Endothelial cell of umbilical vein (primary cell): ENCODE measurements at regions not wholly inside any gene's neighbourhood (a gene's known extent, or its start where the extent isn't known, plus 50 kb on each side); places are given as distances from the start of the nearest gene placed in this dataset.

Experiments used
- BruUV-seq: library from RNA; stranded (reverse); fragments of 400-500 nt; replicated peaks from 2 replicates; lab custom pipeline; 2021; lab: Mats Ljungman, UMichigan
- CTCF ChIA-PET: fragments of 300-600, 350-600 bp; sonication (Branson Sonifier 250); formaldehyde crosslinking; loops from one replicate; lab custom pipeline; 2021; ENCODE audit warnings: antibody characterized with exemption, inconsistent platforms; lab: Charles Lee
- POLR2A ChIA-PET: fragments of 300-600, 350-600 bp; sonication (Branson Sonifier 250); formaldehyde crosslinking; loops from one replicate; lab custom pipeline; 2021; ENCODE audit warnings: antibody characterized with exemption, inconsistent platforms; lab: Charles Lee
- DNase-seq: peaks from one replicate; pipeline ENCODE4 v3.0.0-alpha.2; 2011; ENCODE audit warnings: low read depth, low spot score
- FAIRE-seq: peaks from 2 replicates; lab custom pipeline; 2011; peaks lifted over from hg19 to GRCh38; lab: Jason Lieb, UNC
- H2AFZ ChIP-seq: 2 replicates; pipeline ENCODE4 v1.6.0; 2012; ENCODE audit warnings: low read depth, low read length, control low read depth, inconsistent platforms
- H3K27ac ChIP-seq: 2 replicates; pipeline ENCODE4 v1.5.1; 2011; ENCODE audit warnings: low read depth, mild to moderate bottlenecking, control low read depth, low read length, moderate library complexity; ENCODE audit not compliant: insufficient read depth
- H3K27me3 ChIP-seq, 2 experiments: 2 replicates each; pipeline versions ENCODE4 v1.6.0 to v1.6.1; 2011; ENCODE audit warnings: low read length in 2 of 2, mixed read lengths in 1 of 2; ENCODE audit not compliant: control insufficient read depth in 2 of 2, insufficient read depth in 2 of 2
- H3K36me3 ChIP-seq, 2 experiments: 2 replicates in 1 of 2; 3 replicates in 1 of 2; pipeline ENCODE4 v1.5.1; 2011; ENCODE audit warnings: low read length in 2 of 2, mild to moderate bottlenecking in 1 of 2, moderate library complexity in 1 of 2; ENCODE audit not compliant: control insufficient read depth in 2 of 2, insufficient read depth in 2 of 2; ENCODE audit errors: extremely low read depth in 1 of 2
- H3K4me1 ChIP-seq: 3 replicates; pipeline ENCODE4 v1.5.1; 2011; ENCODE audit warnings: mild to moderate bottlenecking, low read length; ENCODE audit not compliant: control insufficient read depth, insufficient read depth; ENCODE audit errors: extremely low read depth
- H3K4me2 ChIP-seq: 2 replicates; pipeline ENCODE4 v1.6.1; 2011; ENCODE audit warnings: low read length, control low read depth, mixed read lengths; ENCODE audit not compliant: insufficient read depth
- H3K4me3 ChIP-seq, 3 experiments: fragments of 200-600 bp in 1 of 3; sonication (generic), shearing (Covaris generic) in 1 of 3; replicated peaks in 1 of 3; 2 replicates each; pipeline ENCODE4 v1.5.1; 2011 to 2016; ENCODE audit warnings: control low read depth in 3 of 3, low read length in 3 of 3, mild to moderate bottlenecking in 2 of 3, inconsistent platforms in 1 of 3, low read depth in 1 of 3, moderate library complexity in 1 of 3; ENCODE audit not compliant: insufficient read depth in 1 of 3
- H3K79me2 ChIP-seq: 2 replicates; pipeline ENCODE4 v1.6.0; 2012; ENCODE audit warnings: low read length, inconsistent platforms; ENCODE audit not compliant: control insufficient read depth, insufficient read depth
- H3K9ac ChIP-seq: replicated peaks from 2 replicates; pipeline ENCODE3; 2011; ENCODE audit warnings: low read length, control low read depth; ENCODE audit not compliant: insufficient read depth; ENCODE audit errors: extremely low read depth
- H3K9me1 ChIP-seq: replicated peaks from 3 replicates; pipeline ENCODE4 v1.6.0; 2011; ENCODE audit warnings: mild to moderate bottlenecking, low read length; ENCODE audit not compliant: control insufficient read depth, insufficient read depth; ENCODE audit errors: extremely low read depth
- H3K9me3 ChIP-seq: replicated peaks from 2 replicates; pipeline ENCODE4 v1.5.1; 2012; ENCODE audit warnings: low read length, inconsistent platforms; ENCODE audit not compliant: control insufficient read depth, insufficient read depth
- H4K20me1 ChIP-seq: replicated peaks from 2 replicates; pipeline ENCODE3; 2011; ENCODE audit warnings: mild to moderate bottlenecking, low read length; ENCODE audit not compliant: control insufficient read depth, insufficient read depth; ENCODE audit errors: extremely low read depth
- EZH2 ChIP-seq: IDR thresholded peaks from 2 replicates; pipeline ENCODE4 v1.6.1; 2012; ENCODE audit warnings: borderline replicate concordance, low read depth, mild to moderate bottlenecking, moderate library complexity, low read length, inconsistent platforms; ENCODE audit not compliant: severe bottlenecking
- FOS ChIP-seq: IDR thresholded peaks from 2 replicates; pipeline ENCODE4 v1.6.1; 2011; ENCODE audit warnings: mild to moderate bottlenecking, low read length, moderate library complexity, borderline replicate concordance; ENCODE audit not compliant: insufficient read depth
- GATA2 ChIP-seq: IDR thresholded peaks from 2 replicates; pipeline ENCODE4 v1.7.0; 2011; ENCODE audit warnings: low read depth, mild to moderate bottlenecking, moderate library complexity, mixed read lengths, low read length; ENCODE audit not compliant: insufficient read length, insufficient read depth
- JUN ChIP-seq: IDR thresholded peaks from 2 replicates; pipeline ENCODE4 v1.6.1; 2011; ENCODE audit warnings: borderline replicate concordance, low read depth; ENCODE audit not compliant: insufficient read length, insufficient read depth
- MAX ChIP-seq: IDR thresholded peaks from 2 replicates; pipeline ENCODE4 v1.6.1; 2011; ENCODE audit not compliant: insufficient read depth, insufficient read length
- MYC ChIP-seq: IDR thresholded peaks from one replicate; pipeline ENCODE4 v1.6.1; 2011; ENCODE audit warnings: mild to moderate bottlenecking, low read depth, low read length
- POLR2A ChIP-seq: IDR thresholded peaks from 2 replicates; pipeline ENCODE4 v1.6.1; 2012; ENCODE audit warnings: low read depth, mild to moderate bottlenecking, control low read depth, low read length
- POLR2AphosphoS5 ChIP-seq: IDR thresholded peaks from 2 replicates; pipeline ENCODE4 v1.6.1; 2012; ENCODE audit warnings: low read depth, mild to moderate bottlenecking, control low read depth, low read length, moderate library complexity; ENCODE audit not compliant: insufficient read depth
- dilution Hi-C: fragments of 300-500 bp; cut with MboI; formaldehyde crosslinking; loops from one replicate; pipeline ENCODE4 v1.15.0; 2019; ENCODE audit warnings: low sequenced_read_pairs; ENCODE audit not compliant: extremely low pct_ligation_motif_present
- intact Hi-C: fragments of 100-400 bp; cut with micrococcal nuclease; formaldehyde crosslinking; loops from one replicate; pipeline ENCODE4 v1.10.0; 2022
- TF ChIP-seq, protein P1 (sequence below), 2 donors: IDR thresholded peaks; 1 replicate in 1 of 2; 2 replicates in 1 of 2; pipeline ENCODE4 v1.5.1; 2011; ENCODE audit warnings: low read length in 2 of 2, mild to moderate bottlenecking in 2 of 2, moderate library complexity in 2 of 2, control low read depth in 1 of 2, inconsistent platforms in 1 of 2, low read depth in 1 of 2; ENCODE audit not compliant: insufficient read depth in 1 of 2; ENCODE audit errors: extremely low read depth in 1 of 2

DNA sequence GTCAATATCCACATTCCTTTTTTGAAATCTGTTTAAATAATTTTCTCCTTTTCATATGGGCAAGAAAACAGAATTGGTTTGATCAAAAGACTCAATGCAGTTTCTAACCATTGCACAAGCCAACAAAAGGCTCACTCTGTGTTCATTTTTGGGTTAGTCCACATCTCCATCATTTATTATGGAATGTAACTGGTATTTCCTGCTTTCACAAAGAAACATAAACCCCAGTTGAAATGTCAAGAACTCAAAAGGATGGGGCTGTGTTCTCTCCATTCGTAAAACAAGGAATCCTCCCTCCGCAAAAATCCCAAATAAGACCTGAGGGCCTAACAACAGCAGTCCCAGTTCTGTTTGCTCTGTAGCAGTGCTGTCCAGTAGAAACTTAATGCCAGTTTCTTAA is 420.9 kb downstream of the GJA1 start:
- H3K4me1 ChIP-seq = no peaks in the 10 kb centered on the region
- FAIRE-seq = no peak
- no peak overlapping the region for H3K27ac ChIP-seq
- H4K20me1 ChIP-seq = no peaks in the 10 kb centered on the region
- H3K9me3 ChIP-seq = no peaks in the 10 kb centered on the region
- POLR2A ChIA-PET = no interaction called here
- H3K4me2 ChIP-seq = no peak overlapping the region
- TF ChIP-seq POLR2AphosphoS5 = no peak
- TF ChIP-seq GATA2 = no peak
- H3K9ac ChIP-seq = no peak overlapping the region
- H3K36me3 ChIP-seq = no peaks in the 10 kb centered on the region
- H3K4me3 ChIP-seq = no peak overlapping the region
- CTCF ChIA-PET = no interaction called here
- no TSS peak for BruUV-seq
- dilution Hi-C loops (no loop called here), intact Hi-C loops (no loop called here)
- DNase-seq = no peak
- no peaks in the 10 kb centered on the region for H3K79me2 ChIP-seq
- H3K27me3 ChIP-seq = no peaks in the 10 kb centered on the region
- no peaks in the 10 kb centered on the region for H3K9me1 ChIP-seq
- H2AFZ ChIP-seq = no peak overlapping the region

GRCh38 chr6:121857551-121857950 is 422.1 kb downstream of the GJA1 start:
- ChIA-PET CTCF (interaction anchor here (1.4 to 2.5 kb wide), 3 partner anchors 8 to 427 kb away, joined by 4 to 24 read pairs (median 5); partner anchors contain the start of gene GJA1), POLR2A (no interaction called here)
- no peak overlapping the region for H3K9ac ChIP-seq
- H3K9me3 ChIP-seq = no peaks in the 10 kb centered on the region
- no peak overlapping the region for H3K4me3 ChIP-seq
- H3K4me2 ChIP-seq = no peak overlapping the region
- no peak overlapping the region for H3K27ac ChIP-seq
- no peaks in the 10 kb centered on the region for H3K4me1 ChIP-seq
- no peaks in the 10 kb centered on the region for H3K79me2 ChIP-seq
- intact Hi-C loops = no loop called here
- no peak overlapping the region for H2AFZ ChIP-seq
- no peaks in the 10 kb centered on the region for H3K27me3 ChIP-seq
- FAIRE-seq = no peak
- DNase-seq = no peak
- no peak for TF ChIP-seq FOS
- no peak for TF ChIP-seq POLR2AphosphoS5
- no peak for TF ChIP-seq MAX
- no peak for TF ChIP-seq EZH2
- TF ChIP-seq JUN = no peak
- no peak for TF ChIP-seq MYC
- TF ChIP-seq, protein P1, sequence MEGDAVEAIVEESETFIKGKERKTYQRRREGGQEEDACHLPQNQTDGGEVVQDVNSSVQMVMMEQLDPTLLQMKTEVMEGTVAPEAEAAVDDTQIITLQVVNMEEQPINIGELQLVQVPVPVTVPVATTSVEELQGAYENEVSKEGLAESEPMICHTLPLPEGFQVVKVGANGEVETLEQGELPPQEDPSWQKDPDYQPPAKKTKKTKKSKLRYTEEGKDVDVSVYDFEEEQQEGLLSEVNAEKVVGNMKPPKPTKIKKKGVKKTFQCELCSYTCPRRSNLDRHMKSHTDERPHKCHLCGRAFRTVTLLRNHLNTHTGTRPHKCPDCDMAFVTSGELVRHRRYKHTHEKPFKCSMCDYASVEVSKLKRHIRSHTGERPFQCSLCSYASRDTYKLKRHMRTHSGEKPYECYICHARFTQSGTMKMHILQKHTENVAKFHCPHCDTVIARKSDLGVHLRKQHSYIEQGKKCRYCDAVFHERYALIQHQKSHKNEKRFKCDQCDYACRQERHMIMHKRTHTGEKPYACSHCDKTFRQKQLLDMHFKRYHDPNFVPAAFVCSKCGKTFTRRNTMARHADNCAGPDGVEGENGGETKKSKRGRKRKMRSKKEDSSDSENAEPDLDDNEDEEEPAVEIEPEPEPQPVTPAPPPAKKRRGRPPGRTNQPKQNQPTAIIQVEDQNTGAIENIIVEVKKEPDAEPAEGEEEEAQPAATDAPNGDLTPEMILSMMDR (IDR thresholded peaks at IDR 0.05; ENCODE audit: extremely low read depth in 1 of 2, insufficient read depth in 1 of 2, low read depth in 1 of 2, low read length in 2 of 2) = no peak
- no peak for TF ChIP-seq GATA2
- TF ChIP-seq POLR2A = no peak
- dilution Hi-C loops = no loop called here
- no peaks in the 10 kb centered on the region for H3K9me1 ChIP-seq
- H4K20me1 ChIP-seq = no peaks in the 10 kb centered on the region
- no peaks in the 10 kb centered on the region for H3K36me3 ChIP-seq
- no TSS peak for BruUV-seq
